ENCODE measurements at regions not wholly inside any gene's neighbourhood (a gene's known extent, or its start where the extent isn't known, plus 50 kb on each side); places are given as distances from the start of the nearest gene placed in this dataset.

GRCh38 chr17:73850426-73850825, 206.2 kb upstream of the SDK2 start:
- TF ChIP-seq POLR2AphosphoS5 (IDR thresholded peaks at IDR 0.05; ENCODE audit: borderline replicate concordance, low read depth, low read length), result no peak
- no peak for TF ChIP-seq EZH2 (IDR thresholded peaks at IDR 0.05)

Data from SK-N-MC (cell line).